Glomerular visceral epithelial cell (primary cell): ENCODE measurements at regions not wholly inside any gene's neighbourhood (a gene's known extent, or its start where the extent isn't known, plus 50 kb on each side); places are given as distances from the start of the nearest gene placed in this dataset.
A peak's percentile ranks its signal among the peaks of the same experiment; 100 is the strongest.

ENCODE experiments used
- DNase-seq: peaks from one replicate; pipeline ENCODE4 v3.0.0-alpha.2; 2016; ENCODE audit errors: extremely low spot score

DNA sequence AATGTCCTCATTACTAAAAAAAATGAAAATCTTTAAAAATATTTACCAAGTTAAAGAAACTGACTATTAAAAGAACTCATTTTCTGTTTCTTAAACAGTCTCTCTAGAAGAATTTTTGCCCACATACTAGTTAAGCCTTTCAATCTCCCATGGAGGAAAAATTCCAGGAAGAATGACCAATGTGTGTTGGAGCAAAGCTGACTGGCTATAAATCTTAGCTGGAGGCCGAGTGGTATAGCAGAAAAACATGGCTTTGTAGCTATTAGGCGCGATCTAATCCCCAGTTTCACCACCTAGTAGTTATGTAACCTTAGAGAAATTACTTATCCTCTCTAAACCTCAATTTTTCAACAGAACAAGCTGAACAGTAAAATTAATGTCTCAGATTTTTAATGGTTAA is 135.5 kb upstream of the PRLR start:
- DNase-seq: no peak

- DNase-seq: no peak
These were observed 134.1 kb upstream of the PRLR start for GRCh38 chr5:35364350-35364749.

DNA sequence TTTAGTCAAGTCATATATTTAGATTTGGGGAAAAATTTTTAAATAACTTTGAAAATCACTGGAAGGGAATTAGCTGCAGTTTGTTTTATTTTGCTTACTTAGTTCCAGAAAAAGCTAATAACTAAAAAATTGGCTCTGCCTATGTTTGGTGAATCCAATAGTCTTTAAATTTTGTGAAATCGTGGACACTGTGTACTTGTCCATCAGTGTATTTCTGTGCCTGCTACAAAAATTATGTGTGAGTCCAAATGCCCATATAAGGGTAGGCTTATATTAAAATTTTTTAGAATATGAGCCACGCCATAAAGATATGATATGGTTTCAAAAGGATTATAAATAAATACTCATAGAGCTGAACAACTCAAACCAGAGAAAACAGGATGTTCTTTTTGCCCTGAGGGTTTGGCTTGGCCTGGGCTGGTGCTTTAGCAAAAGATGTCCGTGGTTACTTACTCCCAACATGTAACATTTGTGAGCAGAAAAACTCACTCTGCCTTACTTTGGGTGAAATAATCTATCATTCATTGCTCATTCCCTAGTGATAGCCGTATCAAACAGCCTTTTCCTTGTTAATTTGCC is 133.2 kb upstream of the PRLR start:
- no peak for DNase-seq

DNA sequence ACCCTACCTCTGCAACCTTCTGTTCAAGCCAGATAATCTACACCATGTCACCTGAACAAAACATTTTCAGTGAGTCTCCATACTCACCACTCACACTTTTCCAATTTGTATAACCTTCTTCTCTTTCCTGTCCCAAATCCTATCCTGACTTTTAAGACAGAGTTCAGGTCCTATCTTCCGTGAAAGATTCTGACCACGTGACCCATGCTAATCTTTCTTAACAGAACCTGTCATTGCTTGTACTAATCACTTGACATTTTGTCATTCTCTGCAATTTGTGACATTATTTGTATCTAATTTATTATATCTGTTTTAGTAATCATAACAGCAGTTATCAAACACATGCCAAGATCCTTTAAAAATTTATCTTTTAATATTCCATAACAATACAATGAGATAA is 132.5 kb upstream of the PRLR start:
- no peak for DNase-seq

DNA sequence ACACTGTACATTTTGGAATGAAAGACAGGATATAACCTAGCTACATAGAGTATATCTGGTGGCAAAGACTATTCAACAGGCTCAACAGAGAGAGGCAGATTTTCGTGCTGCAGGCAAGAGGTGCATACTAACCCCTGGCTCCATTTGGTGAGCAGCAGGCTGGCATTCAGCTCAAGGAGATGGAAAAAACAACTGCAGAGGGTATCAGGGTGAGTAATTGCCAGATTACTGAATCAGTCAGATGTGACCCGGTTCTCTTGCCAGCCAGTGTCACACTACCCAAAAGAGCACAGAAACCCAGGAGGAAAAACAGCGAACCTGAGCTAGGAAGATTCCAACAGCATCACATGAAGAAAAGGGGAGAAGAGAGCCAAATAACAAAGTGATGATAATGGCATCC is 130.4 kb upstream of the PRLR start:
- no peak for DNase-seq

DNA sequence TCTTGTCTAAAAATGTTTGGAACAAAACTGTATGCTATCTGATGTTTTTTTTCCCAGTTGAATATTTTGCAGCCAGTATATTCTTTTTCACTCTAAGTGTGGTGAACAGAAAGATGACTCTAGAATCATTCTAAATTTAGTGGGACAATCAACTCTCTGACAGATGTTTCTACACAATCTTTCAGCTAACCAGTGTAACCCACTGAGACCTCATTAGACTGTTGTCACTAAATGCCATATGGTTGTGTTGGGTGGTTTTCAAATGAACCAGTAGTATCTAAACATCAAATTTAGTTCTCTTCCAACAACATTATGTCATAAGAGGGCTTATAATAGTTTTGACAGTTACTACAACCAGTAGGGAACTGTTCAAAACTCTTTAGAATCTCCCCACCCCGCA is 129.6 kb upstream of the PRLR start:
- no peak for DNase-seq

DNA sequence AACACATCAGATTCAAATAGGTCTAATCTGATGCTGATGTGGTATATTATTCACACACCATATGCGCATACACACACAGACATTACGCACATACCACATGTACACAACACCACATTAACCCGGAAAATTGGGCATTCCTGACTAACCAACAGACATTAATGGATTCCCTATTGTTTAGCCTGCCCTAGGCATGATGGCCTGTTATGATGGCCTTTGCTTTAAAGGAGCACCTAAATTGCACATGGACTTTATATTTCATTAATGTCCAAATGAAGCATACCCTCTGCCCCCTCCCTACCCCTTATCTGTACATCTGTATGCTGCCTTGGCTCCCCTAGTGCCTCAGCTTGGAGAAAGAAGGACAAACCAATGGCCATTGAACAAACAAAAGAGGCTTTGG is 127.7 kb upstream of the PRLR start:
- DNase-seq: no peak

GRCh38 chr5:35356725-35357124 is 126.4 kb upstream of the PRLR start:
- DNase-seq: no peak

- DNase-seq: no peak
These were observed 124.5 kb upstream of the PRLR start for GRCh38 chr5:35354751-35355150.

DNA sequence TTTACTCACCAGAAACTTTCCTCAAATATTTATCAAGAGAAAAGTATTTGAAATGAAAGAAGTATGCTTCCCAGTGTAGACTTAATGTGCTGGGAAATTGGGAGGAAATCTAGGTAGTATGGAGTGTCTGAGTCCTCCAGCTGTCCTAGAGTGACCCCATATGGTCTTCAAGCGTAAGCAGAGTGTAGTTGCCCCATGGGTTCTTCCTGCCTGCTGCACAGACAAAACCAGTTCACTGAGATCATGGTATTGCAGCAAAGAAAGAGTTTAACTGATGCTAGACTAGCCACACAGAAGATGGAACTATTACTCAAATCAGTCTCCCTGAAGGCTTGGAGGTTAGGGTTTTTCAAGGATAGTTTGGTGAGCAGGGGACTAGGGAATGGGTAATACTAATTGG is 114.9 kb upstream of the PRLR start:
- DNase-seq: peak; percentile 5

DNA sequence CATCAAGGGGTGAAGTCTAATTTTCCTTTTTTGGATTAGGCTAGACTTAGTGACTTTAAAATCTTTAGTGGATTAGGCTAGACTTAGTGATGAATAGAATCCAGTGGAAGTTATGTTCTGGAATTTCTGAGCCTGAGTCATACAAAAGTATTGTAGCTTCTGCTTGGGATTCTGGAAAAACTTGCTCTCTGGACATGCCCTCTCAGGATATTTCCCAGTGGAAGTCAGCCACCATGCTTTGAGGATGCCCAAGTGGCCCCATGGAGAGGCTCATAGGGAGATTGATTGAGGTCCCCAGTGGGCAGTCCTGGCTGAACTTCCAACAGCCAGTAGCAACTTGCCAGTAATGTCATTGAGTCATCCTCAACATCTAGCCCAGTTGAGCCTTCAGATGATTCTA is 112.4 kb upstream of the PRLR start:
- no peak for DNase-seq

DNA sequence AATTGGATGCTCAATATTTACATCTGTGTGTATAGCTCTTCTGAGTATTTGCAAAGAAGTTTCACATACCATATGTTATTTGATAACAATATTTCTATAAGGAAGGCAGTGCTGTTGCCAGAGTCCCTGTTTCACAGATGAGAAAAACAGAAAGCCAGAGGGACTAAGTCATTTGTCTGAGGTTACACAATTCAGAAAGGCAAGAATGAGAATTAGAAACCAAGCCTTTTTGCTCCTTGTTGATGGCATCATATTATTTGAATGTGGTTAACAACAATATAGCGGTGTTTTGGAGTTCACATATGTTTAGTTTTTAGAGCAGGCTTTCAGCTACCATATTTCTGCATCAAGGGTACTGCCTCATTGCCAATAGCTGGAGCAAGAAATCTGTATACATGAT is 110.9 kb upstream of the PRLR start:
- no peak for DNase-seq

GRCh38 chr5:35339616-35340100 is 109.4 kb upstream of the PRLR start:
- no peak for DNase-seq

GRCh38 chr5:35339006-35339405 is 108.7 kb upstream of the PRLR start:
- DNase-seq: no peak

GRCh38 chr5:35338157-35338453 is 107.8 kb upstream of the PRLR start:
- no peak for DNase-seq

GRCh38 chr5:35337340-35338156 is 107.3 kb upstream of the PRLR start:
- DNase-seq: no peak

DNA sequence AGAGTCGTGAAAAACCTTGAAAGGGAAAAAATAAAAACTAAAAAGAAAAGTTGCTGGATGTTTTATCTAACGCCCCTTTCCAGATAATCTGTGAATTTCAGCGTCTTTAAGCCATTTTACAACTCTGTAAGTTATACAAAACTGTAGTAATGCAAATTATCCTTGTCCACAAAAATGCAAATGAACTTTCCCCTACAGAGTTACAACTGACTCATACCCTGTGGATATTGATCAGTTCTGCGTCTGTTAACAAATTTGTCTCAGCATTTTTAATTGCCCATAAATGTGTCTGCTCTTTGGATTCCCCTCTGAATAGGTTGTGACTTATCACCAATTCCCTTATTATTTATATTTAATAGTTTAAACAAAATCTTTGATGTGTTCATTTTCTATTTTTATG is 105.9 kb upstream of the PRLR start:
- no peak for DNase-seq

DNA sequence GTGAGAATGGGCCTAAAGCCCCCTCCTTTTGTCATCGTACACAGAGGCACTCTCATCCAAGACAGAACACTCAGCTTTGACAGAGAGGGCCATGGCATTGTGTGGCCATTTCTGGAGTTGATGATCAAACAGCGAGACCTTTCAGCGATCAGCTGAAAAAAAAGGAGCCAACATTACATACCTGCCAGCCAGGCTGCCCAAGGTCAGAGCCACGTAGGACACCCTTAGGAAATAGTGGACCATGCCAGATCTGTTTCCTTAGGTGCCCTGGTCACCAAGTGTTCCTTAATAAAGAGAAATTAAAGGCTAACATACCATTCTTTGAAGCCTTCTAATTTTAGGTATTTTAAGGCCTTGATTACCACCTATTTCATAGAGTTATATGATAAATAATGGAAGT is 105.5 kb upstream of the PRLR start:
- no peak for DNase-seq

- DNase-seq: no peak
These were observed 103.1 kb upstream of the PRLR start for GRCh38 chr5:35333366-35333765.

GRCh38 chr5:35331956-35332950 is 102.0 kb upstream of the PRLR start:
- DNase-seq: no peak

- DNase-seq: no peak
These were observed 95.5 kb upstream of the PRLR start for GRCh38 chr5:35325836-35326235.

DNA sequence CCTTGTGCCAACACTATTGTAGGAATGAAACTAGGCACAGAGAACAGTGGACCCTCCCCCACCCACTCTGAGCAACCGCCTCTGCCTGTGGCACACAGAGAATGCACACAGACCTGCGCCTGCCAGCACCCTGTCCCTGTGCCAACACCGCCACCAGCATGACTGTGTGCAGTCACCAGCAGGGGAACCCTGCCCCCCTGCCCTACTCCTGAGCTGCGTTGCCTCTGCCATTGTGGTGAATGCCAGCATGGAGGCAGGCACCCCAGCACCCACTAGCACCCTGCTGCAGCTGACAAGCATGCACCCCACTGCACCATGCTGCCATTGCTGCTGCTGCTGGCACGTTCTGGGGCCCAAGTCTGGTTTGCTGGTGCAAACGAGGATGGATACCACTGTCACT is 94.4 kb upstream of the PRLR start:
- no peak for DNase-seq

GRCh38 chr5:35324201-35324600 is 93.9 kb upstream of the PRLR start:
- no peak for DNase-seq
